HEK293T (cell line): ENCODE measurements at regions not wholly inside any gene's neighbourhood (a gene's known extent, or its start where the extent isn't known, plus 50 kb on each side); places are given as distances from the start of the nearest gene placed in this dataset.

Experiments
- CTCF ChIA-PET: fragments of 350-600 bp; formaldehyde crosslinking; extraction: SDS; loops from one replicate; lab custom pipeline; 2021; ENCODE audit warnings: antibody characterized with exemption, inconsistent platforms; lab: Yijun Ruan, JAX
- POLR2A ChIA-PET: fragments of 350-600 bp; formaldehyde crosslinking; extraction: SDS; loops from one replicate; lab custom pipeline; 2020; ENCODE audit warnings: antibody characterized with exemption, inconsistent platforms; lab: Yijun Ruan, JAX
- DNase-seq: peaks from one replicate; pipeline ENCODE4 v3.0.0; 2012; ENCODE audit warnings: mixed read lengths; ENCODE audit errors: extremely low spot score
- ARNT ChIP-seq: fragments of 450-650 bp; IDR thresholded peaks from 2 replicates; pipeline ENCODE4 v1.6.1; 2017; ENCODE audit warnings: mild to moderate bottlenecking
- BHLHE40 ChIP-seq: fragments of 450-650 bp; IDR thresholded peaks from 2 replicates; pipeline ENCODE4 v1.6.1; 2016; ENCODE audit warnings: mild to moderate bottlenecking, moderate library complexity, borderline replicate concordance
- CTBP1 ChIP-seq: fragments of 450-650 bp; IDR thresholded peaks from 2 replicates; pipeline ENCODE4 v1.6.1; 2016; ENCODE audit warnings: borderline replicate concordance
- ELF4 ChIP-seq: fragments of 450-650 bp; IDR thresholded peaks from 2 replicates; pipeline ENCODE4 v1.6.1; 2017; ENCODE audit warnings: antibody characterized with exemption
- FOXA1 ChIP-seq: fragments of 450-650 bp; IDR thresholded peaks from 2 replicates; pipeline ENCODE4 v1.6.1; 2016; ENCODE audit warnings: mild to moderate bottlenecking
- FOXK2 ChIP-seq: fragments of 450-650 bp; IDR thresholded peaks from 2 replicates; pipeline ENCODE4 v1.6.1; 2016; ENCODE audit warnings: mild to moderate bottlenecking
- FOXM1 ChIP-seq: fragments of 450-650 bp; IDR thresholded peaks from 2 replicates; pipeline ENCODE4 v1.6.1; 2017; ENCODE audit warnings: mild to moderate bottlenecking, borderline replicate concordance
- HDGF ChIP-seq: fragments of 450-650 bp; IDR thresholded peaks from 2 replicates; pipeline ENCODE4 v1.6.1; 2017; ENCODE audit warnings: antibody characterized with exemption, borderline replicate concordance
- L3MBTL2 ChIP-seq: fragments of 450-650 bp; conservative IDR thresholded peaks from 2 replicates; pipeline ENCODE4 v1.6.1; 2016; ENCODE audit warnings: mild to moderate bottlenecking
- LEF1 ChIP-seq: fragments of 450-650 bp; IDR thresholded peaks from 2 replicates; pipeline ENCODE4 v1.6.1; 2017; ENCODE audit warnings: mild to moderate bottlenecking, borderline replicate concordance
- NFRKB ChIP-seq: fragments of 450-650 bp; IDR thresholded peaks from 2 replicates; pipeline ENCODE4 v1.6.1; 2016; ENCODE audit warnings: mild to moderate bottlenecking, moderate library complexity
- PKNOX1 ChIP-seq: fragments of 450-650 bp; IDR thresholded peaks from 2 replicates; pipeline ENCODE4 v1.6.1; 2016
- SP1 ChIP-seq: fragments of 450-650 bp; IDR thresholded peaks from 2 replicates; pipeline ENCODE4 v1.6.1; 2017
- SUZ12 ChIP-seq: fragments of 450-650 bp; IDR thresholded peaks from 2 replicates; pipeline ENCODE4 v1.6.1; 2016; ENCODE audit warnings: mild to moderate bottlenecking
- TARDBP ChIP-seq: fragments of 450-650 bp; IDR thresholded peaks from 2 replicates; pipeline ENCODE4 v1.6.1; 2016
- ZNF384 ChIP-seq: fragments of 450-650 bp; IDR thresholded peaks from 2 replicates; pipeline ENCODE4 v1.6.1; 2016

- TF ChIP-seq SUZ12: no peak
- no peak for TF ChIP-seq PKNOX1
- TF ChIP-seq FOXA1: no peak
- TF ChIP-seq FOXM1: no peak
- TF ChIP-seq NFRKB: no peak
- TF ChIP-seq TARDBP: no peak
- TF ChIP-seq FOXK2: no peak
- TF ChIP-seq L3MBTL2: no peak
- no peak for TF ChIP-seq CTBP1
- TF ChIP-seq BHLHE40: no peak
- TF ChIP-seq ZNF384: no peak
- no peak for TF ChIP-seq ELF4
- no peak for TF ChIP-seq ARNT
- no peak for TF ChIP-seq HDGF
- ChIA-PET CTCF (no interaction called here), POLR2A (no interaction called here)
- no peak for DNase-seq
Observed at GRCh38 chr3:155029941-155030340, 50.2 kb upstream of the MME start.

- peak; percentile 46 for DNase-seq
- 0 out of 2 replicates have a peak, but pooled peaks have one; percentile 22 for TF ChIP-seq CTBP1
- no peak for TF ChIP-seq FOXK2
- TF ChIP-seq PKNOX1: peak; percentile 69
- no peak for TF ChIP-seq ELF4
Observed at GRCh38 chr3:155026999-155027591, 53.0 kb upstream of the MME start.

GRCh38 chr3:155024006-155024638 is 56.0 kb upstream of the MME start:
- CTCF ChIA-PET: no interaction called here
- peak; percentile 26 for DNase-seq
- no peak for TF ChIP-seq ARNT
- no peak for TF ChIP-seq FOXA1
- TF ChIP-seq HDGF: no peak
- peak; percentile 94 for TF ChIP-seq ZNF384
- no peak for TF ChIP-seq SUZ12
- no peak for TF ChIP-seq L3MBTL2
- TF ChIP-seq PKNOX1: peak; percentile 90
- TF ChIP-seq CTBP1: peak; percentile 38; the same call in 1 of the 2 replicates
- no peak for TF ChIP-seq FOXM1
- POLR2A ChIA-PET: no interaction called here

More at GRCh38 chr3:155026999-155027591, 53.0 kb upstream of the MME start:
- ChIA-PET POLR2A (no interaction called here), CTCF (no interaction called here)

- TF ChIP-seq PKNOX1 (no peak), TARDBP (no peak), ZNF384 (no peak), CTBP1 (no peak), LEF1 (no peak), BHLHE40 (no peak), SP1 (no peak), FOXM1 (no peak)
- ChIA-PET POLR2A (no interaction called here), CTCF (interaction anchor here (0.7 kb wide), 1 partner anchor 364 kb away, joined by 3 read pairs; no protein-coding TSS in a partner anchor)
- no peak for DNase-seq
Observed at GRCh38 chr3:155022896-155023295, 57.2 kb upstream of the MME start.

- no peak for TF ChIP-seq ARNT
- TF ChIP-seq FOXM1: no peak
- TF ChIP-seq FOXA1: no peak
- no peak for TF ChIP-seq SP1
- no peak for TF ChIP-seq ZNF384
- no peak for TF ChIP-seq SUZ12
- no peak for DNase-seq
- ChIA-PET POLR2A (no interaction called here), CTCF (no interaction called here)
Observed at GRCh38 chr3:155019575-155019974, 60.5 kb upstream of the MME start.

- POLR2A ChIA-PET: no interaction called here
- no peak for DNase-seq
- TF ChIP-seq FOXK2: no peak
- no peak for TF ChIP-seq SUZ12
- TF ChIP-seq LEF1: no peak
- no peak for TF ChIP-seq SP1
- no peak for TF ChIP-seq L3MBTL2
- no peak for TF ChIP-seq PKNOX1
- no peak for TF ChIP-seq NFRKB
- no peak for TF ChIP-seq TARDBP
- TF ChIP-seq BHLHE40: no peak
- TF ChIP-seq FOXA1: no peak
- no peak for TF ChIP-seq ZNF384
- TF ChIP-seq CTBP1: no peak
- TF ChIP-seq HDGF: no peak
- no peak for TF ChIP-seq ARNT
- TF ChIP-seq FOXM1: no peak
- CTCF ChIA-PET: no interaction called here
Observed at GRCh38 chr3:155018621-155019330, 61.3 kb upstream of the MME start.
